HepG2 (cell line): ENCODE measurements at regions not wholly inside any gene's neighbourhood (a gene's known extent, or its start where the extent isn't known, plus 50 kb on each side); places are given as distances from the start of the nearest gene placed in this dataset.

ENCODE experiments used
- ATAC-seq: fragments of 200-7000 bp; cut with Tn5 transposase; 3 replicates; pipeline ENCODE4 v1.9.1; 2020; ENCODE audit warnings: mild to moderate bottlenecking, moderate library complexity
- BruUV-seq: library from RNA; stranded (reverse); fragments of 400-500 nt; replicated peaks from 2 replicates; lab custom pipeline; 2021; lab: Mats Ljungman, UMichigan
- CTCF ChIA-PET: fragments of 300-600 bp; formaldehyde crosslinking; extraction: SDS; loops from one replicate; lab custom pipeline; 2021; ENCODE audit warnings: low total read pairs, inconsistent platforms, low intra/inter-chr PET ratio; lab: Yijun Ruan, JAX
- POLR2A ChIA-PET: fragments of 350-600 bp; sonication (Branson Sonifier 250); formaldehyde crosslinking; loops from one replicate; lab custom pipeline; 2020; ENCODE audit warnings: antibody characterized with exemption, inconsistent platforms; lab: Yijun Ruan, JAX
- DNase-seq: peaks from one replicate; pipeline ENCODE4 v3.0.0-alpha.2; 2015; ENCODE audit warnings: low spot score
- FAIRE-seq: peaks from 3 replicates; lab custom pipeline; 2011; peaks lifted over from hg19 to GRCh38; lab: Jason Lieb, UNC
- H2AFZ ChIP-seq: one replicate; pipeline ENCODE4 v1.6.1; 2011; ENCODE audit warnings: low read length, inconsistent platforms
- H3K27ac ChIP-seq: fragments of 300-600 bp; 3 replicates; pipeline ENCODE4 v1.8.0; 2011; ENCODE audit warnings: mixed run types, mild to moderate bottlenecking, mixed read lengths, low read length, inconsistent platforms; ENCODE audit not compliant: insufficient read depth; ENCODE audit errors: extremely low read length
- H3K27me3 ChIP-seq, 2 experiments: fragments of 200-600 bp in 1 of 2; 2 replicates in 1 of 2; 3 replicates in 1 of 2; pipeline versions ENCODE4 v1.6.0 to v1.8.0; 2011; ENCODE audit warnings: low read length in 2 of 2, mild to moderate bottlenecking in 2 of 2, moderate library complexity in 2 of 2, inconsistent platforms in 1 of 2; ENCODE audit not compliant: insufficient read depth in 2 of 2, control insufficient read depth in 1 of 2
- H3K36me3 ChIP-seq, 2 experiments: fragments of 200-600 bp in 1 of 2; replicated peaks in 1 of 2; 2 replicates in 1 of 2; 3 replicates in 1 of 2; pipeline versions ENCODE4 v1.5.1 to v1.8.0; 2011; ENCODE audit warnings: low read length in 2 of 2, inconsistent platforms in 1 of 2; ENCODE audit not compliant: insufficient read depth in 2 of 2, control insufficient read depth in 1 of 2
- H3K4me1 ChIP-seq: 2 replicates; pipeline ENCODE4 v1.5.1; 2012; ENCODE audit warnings: low read length, inconsistent platforms; ENCODE audit not compliant: insufficient read depth
- H3K4me2 ChIP-seq: 2 replicates; pipeline ENCODE4 v1.6.0; 2011; ENCODE audit warnings: low read depth, low read length, inconsistent platforms
- H3K4me3 ChIP-seq, 3 experiments: fragments of 200-600 bp in 1 of 3; sonication (generic), shearing (Covaris generic) in 1 of 3; replicated peaks in 1 of 3; 2 replicates each; pipeline ENCODE4 v1.5.1; 2011 to 2016; ENCODE audit warnings: low read length in 3 of 3, inconsistent platforms in 2 of 3, low read depth in 2 of 3, mild to moderate bottlenecking in 2 of 3, control low read depth in 1 of 3, mixed read lengths in 1 of 3; ENCODE audit not compliant: insufficient read depth in 1 of 3
- H3K79me2 ChIP-seq: one replicate; pipeline ENCODE4 v1.6.1; 2011; ENCODE audit warnings: low read length, inconsistent platforms; ENCODE audit not compliant: insufficient read depth
- H3K9ac ChIP-seq: 2 replicates; pipeline ENCODE4 v1.6.0; 2011; ENCODE audit warnings: mild to moderate bottlenecking, low read depth, low read length, inconsistent platforms; ENCODE audit not compliant: insufficient read depth
- H3K9me3 ChIP-seq: 2 replicates; pipeline ENCODE4 v1.5.1; 2012; ENCODE audit warnings: mild to moderate bottlenecking, low read length
- H4K20me1 ChIP-seq: 2 replicates; pipeline ENCODE4 v1.6.0; 2011; ENCODE audit warnings: inconsistent platforms, mild to moderate bottlenecking, low read length, moderate library complexity; ENCODE audit not compliant: insufficient read depth
- ATAD3A ChIP-seq: sonication (generic); formaldehyde crosslinking; IDR thresholded peaks from 2 replicates; pipeline ENCODE4 v1.4.0; 2020; ENCODE audit warnings: missing genetic modification reagents
- CCAR2 ChIP-seq: fragments of 200-400 bp; formaldehyde crosslinking; optimal IDR thresholded peaks from 2 replicates; pipeline ENCODE3; 2018; ENCODE audit warnings: low read depth, mild to moderate bottlenecking, low read length, moderate library complexity
- CENPBD1 ChIP-seq: sonication (generic); formaldehyde crosslinking; IDR thresholded peaks from 2 replicates; pipeline ENCODE4 v1.8.0; 2022; ENCODE audit warnings: missing genetic modification reagents, low read depth, mild to moderate bottlenecking, borderline replicate concordance
- CHCHD3 ChIP-seq: sonication (generic); formaldehyde crosslinking; IDR thresholded peaks from 2 replicates; pipeline ENCODE4 v1.8.0; 2022; ENCODE audit warnings: mild to moderate bottlenecking, missing genetic modification reagents, moderate library complexity
- HMG20A ChIP-seq: IDR thresholded peaks from 2 replicates; pipeline ENCODE4 v1.6.1; 2016; ENCODE audit warnings: borderline replicate concordance
- HOXA9 ChIP-seq: sonication (generic); formaldehyde crosslinking; IDR thresholded peaks from 2 replicates; pipeline ENCODE4 v1.8.1; 2022; ENCODE audit warnings: missing genetic modification reagents, mild to moderate bottlenecking, moderate library complexity, borderline replicate concordance
- NR0B2 ChIP-seq: sonication (generic); formaldehyde crosslinking; IDR thresholded peaks from 2 replicates; pipeline ENCODE4 v1.4.0; 2020; ENCODE audit warnings: mild to moderate bottlenecking, missing genetic modification reagents
- NR2F6 ChIP-seq, 2 experiments: IDR thresholded peaks; 2 replicates each; pipeline ENCODE4 v1.6.1; 2016; ENCODE audit warnings: antibody characterized with exemption in 1 of 2, mild to moderate bottlenecking in 1 of 2
- PHF8 ChIP-seq: sonication (generic); formaldehyde crosslinking; IDR thresholded peaks from 2 replicates; pipeline ENCODE4 v1.5.0; 2020; ENCODE audit warnings: missing genetic modification reagents
- TEAD2 ChIP-seq: sonication (generic); formaldehyde crosslinking; IDR thresholded peaks from 2 replicates; pipeline ENCODE4 v1.9.0; 2021; ENCODE audit warnings: missing genetic modification reagents
- ZNF207 ChIP-seq: fragments of 450-650 bp; IDR thresholded peaks from 2 replicates; pipeline ENCODE4 v1.6.1; 2016; ENCODE audit warnings: antibody characterized with exemption, borderline replicate concordance
- ZNF292 ChIP-seq: sonication (generic); formaldehyde crosslinking; IDR thresholded peaks from 2 replicates; pipeline ENCODE4 v1.8.1; 2022; ENCODE audit warnings: mild to moderate bottlenecking, low read depth, missing genetic modification reagents, borderline replicate concordance
- ZNF546 ChIP-seq: sonication (generic); formaldehyde crosslinking; conservative IDR thresholded peaks from 2 replicates; pipeline ENCODE4 v1.8.1; 2023; ENCODE audit warnings: mild to moderate bottlenecking, missing genetic modification reagents
- ZNF574 ChIP-seq: sonication (generic); formaldehyde crosslinking; IDR thresholded peaks from 2 replicates; pipeline ENCODE4 v1.4.0; 2020; ENCODE audit warnings: missing genetic modification reagents
- WGBS: methylation state at CpG from one replicate; pipeline ENCODE4 v1.1.6; 2017; ENCODE audit warnings: low lambda C conversion rate; 5-methylcytosine and 5-hydroxymethylcytosine counted together
- in situ Hi-C: cut with HindIII; loops from 2 replicates; pipeline ENCODE4 v1.10.0; 2017; ENCODE audit warnings: low pct_unique_long_range_greater_than_20kb; ENCODE audit not compliant: extremely low pct_ligation_motif_present
- intact Hi-C: fragments of 100-400 bp; cut with micrococcal nuclease; formaldehyde crosslinking; loops from one replicate; pipeline ENCODE4 v1.10.0; 2022; ENCODE audit not compliant: unreplicated experiment

GRCh38 chr11:23313001-23313400 lies 452.7 kb upstream of the CCDC179 start:
- Histone ChIP-seq H3K4me2 (no peak overlapping the region), H3K9ac (no peak overlapping the region), H2AFZ (no peak overlapping the region), H3K9me3 (no peaks in the 10 kb centered on the region; the same call in 1 of the 2 replicates), H3K27me3 (no peaks in the 10 kb centered on the region), H3K79me2 (no peaks in the 10 kb centered on the region), H4K20me1 (no peaks in the 10 kb centered on the region), H3K4me1 (no peaks in the 10 kb centered on the region), H3K36me3 (no peaks in the 10 kb centered on the region), H3K4me3 (no peak overlapping the region), H3K27ac (no peak overlapping the region)
- intact Hi-C loops = no loop called here
- POLR2A ChIA-PET = no interaction called here
- no TSS peak for BruUV-seq
- in situ Hi-C loops = no loop called here
- no peak for FAIRE-seq
- CTCF ChIA-PET = no interaction called here
- DNase-seq = no peak
- no peak for ATAC-seq
- TF ChIP-seq NR2F6 (IDR thresholded peaks at IDR 0.05) (no peak), NR2F6 (CRISPR knock-in tag; IDR thresholded peaks at IDR 0.05) (no peak), ZNF207 (no peak), CENPBD1 (CRISPR knock-in tag) (no peak), TEAD2 (no peak), HMG20A (CRISPR knock-in tag) (no peak), HOXA9 (no peak), ZNF574 (CRISPR knock-in tag) (no peak), NR0B2 (no peak), ZNF546 (CRISPR knock-in tag) (no peak), ATAD3A (CRISPR knock-in tag) (no peak), PHF8 (CRISPR knock-in tag) (no peak), ZNF292 (CRISPR knock-in tag) (no peak), CHCHD3 (CRISPR knock-in tag) (no peak), CCAR2 (no peak)
- TF ChIP-seq, all 625 proteins: peak for 0
- 11% methylated on average over 1 of the region's 1 CpG for WGBS
